ENCODE measurements at regions not wholly inside any gene's neighbourhood (a gene's known extent, or its start where the extent isn't known, plus 50 kb on each side); places are given as distances from the start of the nearest gene placed in this dataset.

DNA sequence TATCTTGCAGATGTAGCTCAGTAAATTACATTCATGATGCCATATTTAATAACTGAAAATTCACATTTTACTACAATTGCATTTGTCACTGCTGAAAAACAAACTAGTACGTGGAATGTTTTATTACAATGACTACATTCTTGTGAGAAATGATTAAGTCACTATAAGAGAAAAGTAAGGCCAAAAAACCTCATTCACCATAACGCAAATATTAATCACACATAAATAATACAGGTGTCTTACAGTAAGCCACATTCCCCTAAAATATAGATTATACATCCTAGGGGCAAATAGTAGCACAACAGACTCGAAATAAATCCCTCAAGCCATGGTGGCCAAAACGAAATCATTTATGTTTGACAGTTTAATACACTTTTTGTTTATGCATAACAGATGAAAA, 460.6 kb downstream of the NR4A2 start:
- no peak for DNase-seq
- intact Hi-C loops (cut with DNase I; ENCODE audit: low total_unique reads): no loop called here
- H3K4me3 ChIP-seq: no peak overlapping the region

DNA sequence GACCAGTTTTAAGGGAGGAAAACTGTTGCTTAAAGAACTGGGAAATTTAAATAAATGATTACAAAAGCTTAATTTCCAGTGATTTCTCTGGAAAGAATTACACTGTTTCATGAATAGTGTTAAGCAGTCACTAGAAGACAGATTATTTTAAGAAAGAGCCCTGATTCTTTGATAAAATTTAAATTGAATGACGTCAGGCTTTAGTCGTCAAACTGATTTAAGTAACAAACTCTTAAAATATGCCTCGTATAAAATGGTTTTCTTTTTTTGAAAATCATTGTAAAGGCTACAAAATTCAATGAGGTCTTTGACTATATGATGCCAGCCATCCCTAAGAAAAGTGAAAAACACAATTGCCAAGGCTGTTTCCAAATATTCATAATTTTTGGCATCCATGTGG, 465.0 kb downstream of the NR4A2 start:
- H3K27me3 ChIP-seq: no peaks in the 10 kb centered on the region
- H3K4me3 ChIP-seq: no peak overlapping the region
- no peak overlapping the region for H3K27ac ChIP-seq
- H3K36me3 ChIP-seq: no peaks in the 10 kb centered on the region
- TF ChIP-seq POLR2A (IDR thresholded peaks at IDR 0.05): no peak
- TF ChIP-seq, protein P1, sequence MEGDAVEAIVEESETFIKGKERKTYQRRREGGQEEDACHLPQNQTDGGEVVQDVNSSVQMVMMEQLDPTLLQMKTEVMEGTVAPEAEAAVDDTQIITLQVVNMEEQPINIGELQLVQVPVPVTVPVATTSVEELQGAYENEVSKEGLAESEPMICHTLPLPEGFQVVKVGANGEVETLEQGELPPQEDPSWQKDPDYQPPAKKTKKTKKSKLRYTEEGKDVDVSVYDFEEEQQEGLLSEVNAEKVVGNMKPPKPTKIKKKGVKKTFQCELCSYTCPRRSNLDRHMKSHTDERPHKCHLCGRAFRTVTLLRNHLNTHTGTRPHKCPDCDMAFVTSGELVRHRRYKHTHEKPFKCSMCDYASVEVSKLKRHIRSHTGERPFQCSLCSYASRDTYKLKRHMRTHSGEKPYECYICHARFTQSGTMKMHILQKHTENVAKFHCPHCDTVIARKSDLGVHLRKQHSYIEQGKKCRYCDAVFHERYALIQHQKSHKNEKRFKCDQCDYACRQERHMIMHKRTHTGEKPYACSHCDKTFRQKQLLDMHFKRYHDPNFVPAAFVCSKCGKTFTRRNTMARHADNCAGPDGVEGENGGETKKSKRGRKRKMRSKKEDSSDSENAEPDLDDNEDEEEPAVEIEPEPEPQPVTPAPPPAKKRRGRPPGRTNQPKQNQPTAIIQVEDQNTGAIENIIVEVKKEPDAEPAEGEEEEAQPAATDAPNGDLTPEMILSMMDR (IDR thresholded peaks at IDR 0.05): no peak
- H3K4me1 ChIP-seq: no peaks in the 10 kb centered on the region
- no peak for DNase-seq
- no peaks in the 10 kb centered on the region for H3K9me3 ChIP-seq
- intact Hi-C loops (cut with DNase I; ENCODE audit: low total_unique reads): no loop called here

More for the DNA sequence above, 460.6 kb downstream of the NR4A2 start:
- no peaks in the 10 kb centered on the region for H3K9me3 ChIP-seq
- H3K4me1 ChIP-seq: no peaks in the 10 kb centered on the region
- H3K27me3 ChIP-seq: no peaks in the 10 kb centered on the region
- no peak for TF ChIP-seq POLR2A (IDR thresholded peaks at IDR 0.05)
- TF ChIP-seq, protein P1 (IDR thresholded peaks at IDR 0.05): no peak
- no peak overlapping the region for H3K27ac ChIP-seq
- no peaks in the 10 kb centered on the region for H3K36me3 ChIP-seq

DNA sequence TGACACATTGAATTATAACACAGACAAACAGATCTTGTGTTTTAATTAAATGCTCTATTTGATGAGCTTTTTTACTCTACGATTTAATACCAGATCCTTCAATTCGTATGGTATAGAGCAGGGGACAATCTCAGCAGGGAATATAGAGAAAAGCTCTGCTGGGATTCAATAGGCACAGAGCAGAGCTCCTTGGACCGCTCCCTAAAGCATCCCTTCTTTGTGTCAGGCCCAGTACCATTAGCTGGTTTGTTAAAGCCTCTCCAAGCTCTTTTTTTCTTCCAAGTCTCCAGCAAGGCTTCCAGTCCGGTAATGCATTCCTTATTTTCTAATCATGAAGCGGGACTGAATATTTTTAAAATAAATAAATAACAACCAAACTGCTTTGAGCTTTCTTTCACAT, 466.0 kb downstream of the NR4A2 start:
- DNase-seq: no peak
- intact Hi-C loops (cut with DNase I; ENCODE audit: low total_unique reads): no loop called here
- Histone ChIP-seq H3K27ac (no peak overlapping the region), H3K36me3 (no peaks in the 10 kb centered on the region), H3K4me1 (no peaks in the 10 kb centered on the region), H3K9me3 (no peaks in the 10 kb centered on the region), H3K27me3 (no peaks in the 10 kb centered on the region), H3K4me3 (no peak overlapping the region)
- TF ChIP-seq, protein P1 (IDR thresholded peaks at IDR 0.05): no peak
- no peak for TF ChIP-seq POLR2A (IDR thresholded peaks at IDR 0.05)

DNA sequence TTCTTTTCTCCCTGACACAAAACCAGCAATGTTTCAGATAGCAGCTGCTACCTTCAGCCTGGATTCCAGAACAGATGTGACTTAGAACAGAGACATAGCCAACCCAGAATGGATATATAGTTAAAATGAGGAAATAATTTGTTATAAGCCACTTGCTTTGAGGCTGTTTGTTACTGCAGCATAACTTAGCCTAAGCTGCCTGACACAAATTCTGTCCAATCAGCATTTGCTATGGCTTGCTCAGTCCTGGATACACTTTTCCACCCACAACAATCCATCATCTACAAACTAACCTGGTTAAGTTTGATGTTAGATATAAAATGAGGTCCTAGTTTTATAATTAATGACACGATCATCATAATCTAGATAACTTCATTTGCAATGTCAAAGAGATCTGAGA, 480.4 kb downstream of the NR4A2 start:
- no peak for TF ChIP-seq POLR2A (IDR thresholded peaks at IDR 0.05)
- TF ChIP-seq, protein P1 (IDR thresholded peaks at IDR 0.05): no peak

DNA sequence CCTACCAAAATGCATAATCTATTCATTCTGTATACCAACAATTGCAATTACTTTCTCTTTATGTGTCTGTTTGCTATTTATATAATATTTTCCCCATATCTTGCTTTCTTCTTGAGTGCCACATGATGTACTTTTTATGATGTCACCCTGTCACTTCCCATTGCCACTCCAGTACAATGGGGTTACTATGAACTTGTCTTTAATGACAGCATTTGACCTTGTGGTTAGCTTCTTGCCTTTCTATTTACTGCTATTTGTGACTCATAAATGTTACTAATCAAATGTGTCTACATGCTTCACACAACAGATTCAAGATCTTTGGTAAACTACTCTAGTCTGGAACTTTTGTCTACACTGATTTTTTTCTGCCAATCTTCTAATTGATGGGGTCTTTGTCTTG, 486.3 kb downstream of the NR4A2 start:
- no peaks in the 10 kb centered on the region for H3K4me1 ChIP-seq
- H3K9me3 ChIP-seq: no peaks in the 10 kb centered on the region
- H3K36me3 ChIP-seq: no peaks in the 10 kb centered on the region
- no peak overlapping the region for H3K27ac ChIP-seq
- no peak overlapping the region for H3K4me3 ChIP-seq
- TF ChIP-seq, protein P1 (IDR thresholded peaks at IDR 0.05): no peak
- TF ChIP-seq POLR2A (IDR thresholded peaks at IDR 0.05): no peak
- no peaks in the 10 kb centered on the region for H3K27me3 ChIP-seq
- intact Hi-C loops (cut with DNase I; ENCODE audit: low total_unique reads): no loop called here
- DNase-seq: no peak

More for the DNA sequence above, 480.4 kb downstream of the NR4A2 start:
- Histone ChIP-seq H3K36me3 (no peaks in the 10 kb centered on the region), H3K4me1 (no peaks in the 10 kb centered on the region), H3K27ac (no peak overlapping the region), H3K9me3 (no peaks in the 10 kb centered on the region), H3K27me3 (no peaks in the 10 kb centered on the region), H3K4me3 (no peak overlapping the region)
- intact Hi-C loops (cut with DNase I; ENCODE audit: low total_unique reads): no loop called here
- no peak for DNase-seq
